ENCODE measurements at regions not wholly inside any gene's neighbourhood (a gene's known extent, or its start where the extent isn't known, plus 50 kb on each side); places are given as distances from the start of the nearest gene placed in this dataset.

GRCh38 chr7:28246921-28247461 lies 66.4 kb upstream of the JAZF1 start:
- no peak overlapping the region for H3K27ac ChIP-seq
- TF ChIP-seq, protein P1, sequence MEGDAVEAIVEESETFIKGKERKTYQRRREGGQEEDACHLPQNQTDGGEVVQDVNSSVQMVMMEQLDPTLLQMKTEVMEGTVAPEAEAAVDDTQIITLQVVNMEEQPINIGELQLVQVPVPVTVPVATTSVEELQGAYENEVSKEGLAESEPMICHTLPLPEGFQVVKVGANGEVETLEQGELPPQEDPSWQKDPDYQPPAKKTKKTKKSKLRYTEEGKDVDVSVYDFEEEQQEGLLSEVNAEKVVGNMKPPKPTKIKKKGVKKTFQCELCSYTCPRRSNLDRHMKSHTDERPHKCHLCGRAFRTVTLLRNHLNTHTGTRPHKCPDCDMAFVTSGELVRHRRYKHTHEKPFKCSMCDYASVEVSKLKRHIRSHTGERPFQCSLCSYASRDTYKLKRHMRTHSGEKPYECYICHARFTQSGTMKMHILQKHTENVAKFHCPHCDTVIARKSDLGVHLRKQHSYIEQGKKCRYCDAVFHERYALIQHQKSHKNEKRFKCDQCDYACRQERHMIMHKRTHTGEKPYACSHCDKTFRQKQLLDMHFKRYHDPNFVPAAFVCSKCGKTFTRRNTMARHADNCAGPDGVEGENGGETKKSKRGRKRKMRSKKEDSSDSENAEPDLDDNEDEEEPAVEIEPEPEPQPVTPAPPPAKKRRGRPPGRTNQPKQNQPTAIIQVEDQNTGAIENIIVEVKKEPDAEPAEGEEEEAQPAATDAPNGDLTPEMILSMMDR (conservative IDR thresholded peaks at IDR 0.05) = no peak

DNA sequence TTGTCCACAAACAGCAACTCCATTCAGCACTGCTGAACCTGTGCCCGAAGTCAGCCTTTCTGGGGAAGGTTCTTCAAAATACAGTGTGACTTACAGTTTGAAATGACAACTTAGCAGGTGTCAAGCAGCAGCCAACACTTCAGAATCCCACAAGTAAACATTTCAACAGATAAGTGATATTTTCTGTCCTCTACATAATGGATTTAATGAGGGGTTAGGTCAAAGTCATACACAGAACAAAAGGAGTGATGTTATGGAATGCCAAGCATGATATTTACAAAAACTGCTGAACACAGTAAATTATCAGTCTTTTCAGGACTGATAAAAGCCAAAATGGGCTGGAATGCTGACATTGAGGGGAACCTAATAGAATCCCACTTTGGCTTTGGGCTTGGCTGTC lies 77.6 kb upstream of the JAZF1 start:
- TF ChIP-seq, protein P1 (conservative IDR thresholded peaks at IDR 0.05) = no peak

DNA sequence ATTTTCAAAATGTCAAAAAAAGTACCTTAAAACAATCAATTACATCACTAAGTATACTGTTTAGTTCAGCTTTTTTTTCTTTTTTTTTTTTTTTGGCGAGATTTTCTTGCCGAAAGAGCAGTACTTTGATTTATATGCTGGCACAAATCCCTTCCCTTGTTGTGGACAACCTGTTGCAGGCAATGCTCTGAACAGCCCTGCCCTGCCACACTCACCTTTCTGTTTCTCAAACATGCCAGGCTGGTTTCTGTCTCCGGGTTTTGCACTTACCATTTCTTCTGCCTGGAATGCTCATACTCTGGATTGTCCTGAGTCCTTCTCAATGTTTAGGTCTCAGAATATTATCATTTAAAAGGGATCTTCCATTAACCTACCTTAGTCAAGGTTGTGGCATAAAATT lies 80.4 kb upstream of the JAZF1 start:
- TF ChIP-seq, protein P1 (conservative IDR thresholded peaks at IDR 0.05) = no peak
- H3K27ac ChIP-seq = no peak overlapping the region

More for the DNA sequence above, 77.6 kb upstream of the JAZF1 start:
- H3K27ac ChIP-seq = no peak overlapping the region

DNA sequence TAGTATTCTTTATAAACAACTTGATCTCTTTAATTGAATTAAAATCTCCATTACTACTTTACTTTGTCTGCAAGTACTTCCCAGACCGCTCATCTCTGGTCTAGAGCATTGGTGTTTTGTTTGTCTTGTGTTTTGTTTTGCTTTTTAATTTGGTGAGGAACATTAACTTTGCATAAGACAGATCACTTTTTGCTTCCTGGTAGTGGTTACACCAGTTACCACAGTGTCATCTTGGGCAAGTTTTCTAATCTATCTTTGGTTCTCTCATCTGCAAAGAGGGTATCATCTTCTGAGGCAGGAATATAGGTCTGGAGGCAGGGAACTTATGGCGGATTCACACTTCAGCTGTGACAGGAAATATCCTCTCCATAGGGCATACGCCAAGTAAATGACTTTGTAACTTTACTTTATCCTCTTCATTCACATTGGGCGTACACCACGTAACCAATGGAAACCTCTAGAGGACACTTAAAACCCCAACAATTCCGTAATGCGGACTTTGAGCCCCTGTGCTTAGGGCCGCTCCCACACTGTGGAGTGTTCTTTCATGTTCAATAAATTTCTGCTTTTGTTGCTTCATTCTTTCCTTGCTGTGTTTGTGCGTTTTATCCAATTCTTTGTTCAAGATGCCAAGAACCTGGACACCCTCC lies 83.2 kb upstream of the JAZF1 start:
- no peak overlapping the region for H3K27ac ChIP-seq
- TF ChIP-seq, protein P1 (conservative IDR thresholded peaks at IDR 0.05) = no peak

GRCh38 chr7:28266402-28266801 lies 85.8 kb upstream of the JAZF1 start:
- no peak overlapping the region for H3K27ac ChIP-seq
- TF ChIP-seq, protein P1 (conservative IDR thresholded peaks at IDR 0.05) = no peak

DNA sequence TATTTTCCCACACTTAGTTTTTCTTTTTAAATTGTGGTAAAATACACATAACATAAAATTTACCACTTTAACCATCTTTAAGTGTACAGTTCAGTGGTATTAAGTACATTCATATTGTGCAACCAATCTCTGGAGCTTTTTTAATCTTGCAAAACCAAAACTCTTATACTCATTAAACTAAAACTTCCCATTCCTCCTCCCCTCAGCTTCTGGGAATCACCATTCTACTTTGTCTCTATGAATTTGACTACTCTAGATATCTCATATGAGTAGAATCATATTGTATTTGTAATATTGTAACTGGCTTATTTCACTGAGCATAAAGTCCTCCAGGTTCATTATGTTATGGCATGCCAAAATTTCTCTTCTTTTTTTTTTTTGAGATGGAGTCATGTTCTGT lies 86.4 kb upstream of the JAZF1 start:
- TF ChIP-seq, protein P1 (conservative IDR thresholded peaks at IDR 0.05) = no peak

DNA sequence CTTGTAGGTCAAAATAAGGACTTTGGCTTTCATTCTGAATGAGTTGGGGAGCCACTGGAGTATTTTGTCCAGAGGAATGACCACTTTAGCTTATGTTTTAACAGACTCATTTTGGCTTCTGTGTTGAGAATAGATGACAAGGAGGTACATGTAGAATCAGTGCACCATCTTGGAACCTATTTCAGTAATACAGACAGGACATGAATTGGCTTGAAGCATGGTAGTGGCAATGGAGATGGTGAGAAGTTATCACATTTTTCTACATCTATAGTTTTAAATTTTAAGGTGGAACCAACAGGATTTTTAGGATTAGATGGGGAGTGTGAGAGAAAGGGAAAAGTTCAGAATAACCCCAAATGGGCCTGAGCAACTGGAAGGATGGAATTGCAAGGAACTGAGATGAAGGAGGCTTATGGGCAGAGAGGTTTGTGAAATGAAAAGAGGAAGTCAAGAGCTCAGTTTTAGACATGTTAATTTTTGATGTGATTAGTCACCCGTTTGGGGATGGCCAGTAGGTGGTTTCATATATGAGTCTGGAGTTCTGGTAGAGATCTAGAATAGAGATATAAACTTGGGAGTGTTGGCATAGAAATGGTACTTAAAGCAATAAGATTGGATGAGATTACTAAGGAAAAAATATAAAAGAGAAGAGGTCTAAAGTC lies 89.2 kb upstream of the JAZF1 start:
- TF ChIP-seq, protein P1 (conservative IDR thresholded peaks at IDR 0.05) = no peak
- no peak overlapping the region for H3K27ac ChIP-seq

More for the DNA sequence above, 86.4 kb upstream of the JAZF1 start:
- no peak overlapping the region for H3K27ac ChIP-seq

Data from VCaP (cell line).